DND-41 (cell line): ENCODE measurements at regions not wholly inside any gene's neighbourhood (a gene's known extent, or its start where the extent isn't known, plus 50 kb on each side); places are given as distances from the start of the nearest gene placed in this dataset.

Experiments used
- CTCF ChIP-seq: IDR thresholded peaks from 2 replicates; pipeline ENCODE4 v1.5.1; 2012; ENCODE audit warnings: borderline replicate concordance, low read length, moderate library complexity, mild to moderate bottlenecking; ENCODE audit not compliant: poor library complexity, severe bottlenecking; ENCODE audit errors: extremely low read depth
- EZH2 ChIP-seq: IDR thresholded peaks from 3 replicates; pipeline ENCODE4 v1.6.1; 2012; ENCODE audit warnings: borderline replicate concordance, low read depth, mild to moderate bottlenecking, moderate library complexity, low read length, inconsistent platforms; ENCODE audit not compliant: severe bottlenecking

GRCh38 chr14:105700622-105701288 lies 174.4 kb downstream of the TMEM121 start:
- no peak for TF ChIP-seq EZH2
- TF ChIP-seq CTCF = no peak
